Neural progenitor cell (in vitro differentiated cells): ENCODE measurements at regions not wholly inside any gene's neighbourhood (a gene's known extent, or its start where the extent isn't known, plus 50 kb on each side); places are given as distances from the start of the nearest gene placed in this dataset.

Experiments used
- DNase-seq: peaks from one replicate; pipeline ENCODE4 v3.0.0-alpha.2; 2016; ENCODE audit warnings: low spot score
- H2AFZ ChIP-seq: fragments of 200-600 bp; sonication (generic); replicated peaks from 2 replicates; pipeline ENCODE4 v1.6.1; 2016; ENCODE audit warnings: antibody characterized with exemption
- H3F3A ChIP-seq: fragments of 200-600 bp; sonication (generic); 2 replicates; pipeline ENCODE4 v1.6.1; 2016; ENCODE audit warnings: antibody characterized with exemption, low read depth
- H3K27ac ChIP-seq: fragments of 200-600 bp; sonication (generic); 2 replicates; pipeline ENCODE4 v1.5.1; 2016; ENCODE audit warnings: mild to moderate bottlenecking
- H3K27me3 ChIP-seq: fragments of 200-600 bp; sonication (generic); 2 replicates; pipeline ENCODE4 v1.6.1; 2016; ENCODE audit warnings: mild to moderate bottlenecking, moderate library complexity
- H3K36me3 ChIP-seq: fragments of 200-600 bp; sonication (generic); 2 replicates; pipeline ENCODE4 v1.5.1; 2016
- H3K4me1 ChIP-seq: fragments of 200-600 bp; sonication (generic); 2 replicates; pipeline ENCODE4 v1.6.1; 2016; ENCODE audit warnings: mixed run types
- H3K4me2 ChIP-seq: fragments of 200-600 bp; sonication (generic); 2 replicates; pipeline ENCODE4 v1.6.1; 2016
- H3K4me3 ChIP-seq: fragments of 200-600 bp; sonication (generic); 2 replicates; pipeline ENCODE4 v1.5.1; 2016
- H3K79me2 ChIP-seq: fragments of 200-600 bp; sonication (generic); 2 replicates; pipeline ENCODE4 v1.6.1; 2016; ENCODE audit warnings: low read depth
- H3K9ac ChIP-seq: fragments of 200-600 bp; sonication (generic); 2 replicates; pipeline ENCODE4 v1.6.1; 2016
- H3K9me3 ChIP-seq: fragments of 200-600 bp; sonication (generic); 2 replicates; pipeline ENCODE4 v1.5.1; 2016; ENCODE audit warnings: low read depth
- H4K20me1 ChIP-seq: fragments of 200-600 bp; sonication (generic); 2 replicates; pipeline ENCODE4 v1.6.1; 2016; ENCODE audit warnings: low read depth
- H3K27ac Mint-ChIP-seq: 3 replicates; pipeline ENCODE4 v1.8.0; 2021; ENCODE audit warnings: mixed read lengths
- H3K27me3 Mint-ChIP-seq: 2 replicates; pipeline ENCODE4 v1.8.0; 2022; ENCODE audit warnings: low read depth, mild to moderate bottlenecking, inconsistent platforms, moderate library complexity, mixed read lengths; ENCODE audit not compliant: insufficient read depth
- H3K36me3 Mint-ChIP-seq: 3 replicates; pipeline ENCODE4 v1.8.0; 2021; ENCODE audit warnings: mixed read lengths
- H3K4me1 Mint-ChIP-seq: 3 replicates; pipeline ENCODE4 v1.8.0; 2021; ENCODE audit warnings: mixed read lengths
- H3K4me3 Mint-ChIP-seq: 3 replicates; pipeline ENCODE4 v1.8.0; 2021; ENCODE audit warnings: mild to moderate bottlenecking, moderate library complexity, mixed read lengths
- H3K9me3 Mint-ChIP-seq: 3 replicates; pipeline ENCODE4 v1.8.0; 2020; ENCODE audit warnings: mixed read lengths
- EZH2 ChIP-seq: fragments of 200-600 bp; sonication (generic); IDR thresholded peaks from 2 replicates; pipeline ENCODE4 v1.6.1; 2017; ENCODE audit warnings: antibody characterized with exemption, mild to moderate bottlenecking, moderate library complexity
- EZH2phosphoT487 ChIP-seq: fragments of 200-600 bp; sonication (generic); IDR thresholded peaks from 2 replicates; pipeline ENCODE4 v1.6.1; 2017; ENCODE audit warnings: antibody characterized with exemption
- TF ChIP-seq, protein P1 (sequence below): fragments of 200-600 bp; sonication (generic); IDR thresholded peaks from 2 replicates; pipeline ENCODE4 v1.5.1; 2017; ENCODE audit warnings: antibody characterized with exemption, mild to moderate bottlenecking

- Mint-ChIP-seq H3K4me3 (no peak overlapping the region), H3K27ac (no peak overlapping the region), H3K36me3 (no peaks in the 10 kb centered on the region), H3K27me3 (peaks cover 4% of the 10 kb centered on the region), H3K4me1 (peaks cover 24% of the 10 kb centered on the region), H3K9me3 (no peaks in the 10 kb centered on the region)
- H3K9me3 ChIP-seq = no peaks in the 10 kb centered on the region
- no peak overlapping the region for H3K4me2 ChIP-seq
- H3K4me1 ChIP-seq = no peaks in the 10 kb centered on the region
- H4K20me1 ChIP-seq = no peaks in the 10 kb centered on the region
- H3K4me3 ChIP-seq = no peak overlapping the region
- H2AFZ ChIP-seq = peak overlapping the region; percentile 37
- no peaks in the 10 kb centered on the region for H3F3A ChIP-seq
- H3K27ac ChIP-seq = no peak overlapping the region
- no peak overlapping the region for H3K9ac ChIP-seq
- H3K27me3 ChIP-seq = no peaks in the 10 kb centered on the region
- DNase-seq = no peak
- no peak for TF ChIP-seq EZH2
- H3K79me2 ChIP-seq = no peaks in the 10 kb centered on the region
- no peaks in the 10 kb centered on the region for H3K36me3 ChIP-seq
Measured at GRCh38 chr2:19458427-19459003, 100.1 kb upstream of the OSR1 start.

DNA sequence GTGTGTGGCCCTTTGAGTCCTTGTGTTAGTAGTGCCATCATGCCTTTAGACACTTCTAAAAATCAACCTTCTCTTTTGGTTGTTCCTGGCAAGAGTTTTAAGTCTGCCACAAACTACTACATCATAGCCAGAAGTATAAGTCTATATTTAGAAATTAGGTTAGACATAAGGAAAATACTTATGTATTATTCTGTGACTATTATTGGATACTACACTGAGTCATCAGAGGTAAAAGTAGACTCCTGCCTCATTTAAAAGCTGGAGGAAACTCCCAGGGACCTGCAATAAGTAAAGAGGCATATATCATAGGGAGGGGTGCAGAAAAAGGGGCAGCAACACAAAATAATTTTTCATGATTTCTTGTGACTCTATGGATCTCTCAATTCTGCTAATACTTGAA, 99.4 kb upstream of the OSR1 start:
- H3K27ac Mint-ChIP-seq = no peak overlapping the region
- H3K27me3 Mint-ChIP-seq = no peaks in the 10 kb centered on the region
- H3K27me3 ChIP-seq = no peaks in the 10 kb centered on the region
- no peak overlapping the region for H3K4me2 ChIP-seq
- no peaks in the 10 kb centered on the region for H3F3A ChIP-seq
- DNase-seq = no peak
- no peaks in the 10 kb centered on the region for H3K4me1 ChIP-seq
- no peak for TF ChIP-seq EZH2
- TF ChIP-seq EZH2phosphoT487 = no peak
- TF ChIP-seq, protein P1, sequence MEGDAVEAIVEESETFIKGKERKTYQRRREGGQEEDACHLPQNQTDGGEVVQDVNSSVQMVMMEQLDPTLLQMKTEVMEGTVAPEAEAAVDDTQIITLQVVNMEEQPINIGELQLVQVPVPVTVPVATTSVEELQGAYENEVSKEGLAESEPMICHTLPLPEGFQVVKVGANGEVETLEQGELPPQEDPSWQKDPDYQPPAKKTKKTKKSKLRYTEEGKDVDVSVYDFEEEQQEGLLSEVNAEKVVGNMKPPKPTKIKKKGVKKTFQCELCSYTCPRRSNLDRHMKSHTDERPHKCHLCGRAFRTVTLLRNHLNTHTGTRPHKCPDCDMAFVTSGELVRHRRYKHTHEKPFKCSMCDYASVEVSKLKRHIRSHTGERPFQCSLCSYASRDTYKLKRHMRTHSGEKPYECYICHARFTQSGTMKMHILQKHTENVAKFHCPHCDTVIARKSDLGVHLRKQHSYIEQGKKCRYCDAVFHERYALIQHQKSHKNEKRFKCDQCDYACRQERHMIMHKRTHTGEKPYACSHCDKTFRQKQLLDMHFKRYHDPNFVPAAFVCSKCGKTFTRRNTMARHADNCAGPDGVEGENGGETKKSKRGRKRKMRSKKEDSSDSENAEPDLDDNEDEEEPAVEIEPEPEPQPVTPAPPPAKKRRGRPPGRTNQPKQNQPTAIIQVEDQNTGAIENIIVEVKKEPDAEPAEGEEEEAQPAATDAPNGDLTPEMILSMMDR = no peak
- no peaks in the 10 kb centered on the region for H3K36me3 Mint-ChIP-seq
- H3K9ac ChIP-seq = no peak overlapping the region
- no peak overlapping the region for H3K4me3 ChIP-seq
- H4K20me1 ChIP-seq = no peaks in the 10 kb centered on the region
- no peaks in the 10 kb centered on the region for H3K79me2 ChIP-seq
- H3K27ac ChIP-seq = no peak overlapping the region
- no peak overlapping the region for H3K4me3 Mint-ChIP-seq
- H3K9me3 Mint-ChIP-seq = no peaks in the 10 kb centered on the region
- H3K4me1 Mint-ChIP-seq = peaks cover 21% of the 10 kb centered on the region
- no peaks in the 10 kb centered on the region for H3K36me3 ChIP-seq
- H2AFZ ChIP-seq = no peak overlapping the region
- no peaks in the 10 kb centered on the region for H3K9me3 ChIP-seq

GRCh38 chr2:19456705-19457309, 98.4 kb upstream of the OSR1 start:
- Histone ChIP-seq H3K36me3 (no peaks in the 10 kb centered on the region), H3F3A (no peaks in the 10 kb centered on the region), H3K9ac (no peak overlapping the region), H3K4me2 (no peak overlapping the region), H2AFZ (no peak overlapping the region), H3K4me1 (no peaks in the 10 kb centered on the region), H3K27ac (no peak overlapping the region), H4K20me1 (no peaks in the 10 kb centered on the region), H3K9me3 (no peaks in the 10 kb centered on the region), H3K27me3 (no peaks in the 10 kb centered on the region), H3K79me2 (no peaks in the 10 kb centered on the region), H3K4me3 (no peak overlapping the region)
- Mint-ChIP-seq H3K4me3 (no peak overlapping the region), H3K27me3 (no peaks in the 10 kb centered on the region), H3K36me3 (no peaks in the 10 kb centered on the region), H3K27ac (no peak overlapping the region), H3K4me1 (peaks cover 12% of the 10 kb centered on the region), H3K9me3 (no peaks in the 10 kb centered on the region)
- DNase-seq = no peak
- TF ChIP-seq, protein P1 = no peak
- TF ChIP-seq EZH2phosphoT487 (no peak), EZH2 (no peak)

GRCh38 chr2:19454125-19454524, 95.7 kb upstream of the OSR1 start:
- no peak overlapping the region for H3K27ac ChIP-seq
- H3F3A ChIP-seq = no peaks in the 10 kb centered on the region
- Mint-ChIP-seq H3K36me3 (no peaks in the 10 kb centered on the region), H3K4me3 (no peak overlapping the region), H3K4me1 (no peaks in the 10 kb centered on the region), H3K9me3 (no peaks in the 10 kb centered on the region), H3K27ac (no peak overlapping the region), H3K27me3 (no peaks in the 10 kb centered on the region)
- H3K27me3 ChIP-seq = no peaks in the 10 kb centered on the region
- H2AFZ ChIP-seq = no peak overlapping the region
- no peak for DNase-seq
- no peak overlapping the region for H3K9ac ChIP-seq
- no peaks in the 10 kb centered on the region for H3K79me2 ChIP-seq
- H4K20me1 ChIP-seq = no peaks in the 10 kb centered on the region
- TF ChIP-seq EZH2 = no peak
- no peak for TF ChIP-seq EZH2phosphoT487
- TF ChIP-seq, protein P1 = no peak
- H3K4me1 ChIP-seq = no peaks in the 10 kb centered on the region
- H3K9me3 ChIP-seq = no peaks in the 10 kb centered on the region
- H3K4me2 ChIP-seq = no peak overlapping the region
- no peak overlapping the region for H3K4me3 ChIP-seq
- H3K36me3 ChIP-seq = no peaks in the 10 kb centered on the region
